ACHN (cell line): ENCODE measurements at regions not wholly inside any gene's neighbourhood (a gene's known extent, or its start where the extent isn't known, plus 50 kb on each side); places are given as distances from the start of the nearest gene placed in this dataset.
A peak's percentile ranks its signal among the peaks of the same experiment; 100 is the strongest.
"Not testable (repeated sequence)": the region's sequence is repeated elsewhere in the genome, so short reads cannot be mapped to it uniquely, and the experiment has no call there.

Experiments used
- DNase-seq: peaks from one replicate; pipeline ENCODE4 v3.0.0-alpha.2; 2015
- in situ Hi-C: cut with HindIII; loops from 2 replicates; pipeline ENCODE4 v1.10.0; 2017; ENCODE audit warnings: low sequenced_read_pairs, low pct_ligation_motif_present, low pct_unique_long_range_greater_than_20kb

GRCh38 chr7:145104400-145104799 is 268.5 kb upstream of the TPK1 start:
- in situ Hi-C loops = no loop called here
- DNase-seq = no peak

GRCh38 chr7:145102199-145102598 is 266.3 kb upstream of the TPK1 start:
- DNase-seq, in situ Hi-C loops: not testable (repeated sequence)

- in situ Hi-C loops = no loop called here
- no peak for DNase-seq
Observed at GRCh38 chr7:145092766-145093165, 256.9 kb upstream of the TPK1 start.

- no peak for DNase-seq
- in situ Hi-C loops = no loop called here
Observed at GRCh38 chr7:145088111-145088745, 252.4 kb upstream of the TPK1 start.

GRCh38 chr7:145082366-145083161 is 246.7 kb upstream of the TPK1 start:
- in situ Hi-C loops = no loop called here
- DNase-seq = no peak

- DNase-seq = no peak
- in situ Hi-C loops = no loop called here
Observed at GRCh38 chr7:145065473-145065872, 229.6 kb upstream of the TPK1 start.

- no peak for DNase-seq
- in situ Hi-C loops = no loop called here
Observed at GRCh38 chr7:145064114-145064513, 228.3 kb upstream of the TPK1 start.

GRCh38 chr7:145053781-145054180 is 217.9 kb upstream of the TPK1 start:
- no peak for DNase-seq
- in situ Hi-C loops = no loop called here

- no peak for DNase-seq
- in situ Hi-C loops = no loop called here
Observed at GRCh38 chr7:145050415-145050814, 214.6 kb upstream of the TPK1 start.

GRCh38 chr7:145036604-145037405 is 201.0 kb upstream of the TPK1 start:
- in situ Hi-C loops = no loop called here
- DNase-seq = peak; percentile 75

- in situ Hi-C loops = no loop called here
- no peak for DNase-seq
Observed at GRCh38 chr7:145031162-145031561, 195.3 kb upstream of the TPK1 start.

GRCh38 chr7:145030754-145031153 is 194.9 kb upstream of the TPK1 start:
- in situ Hi-C loops = no loop called here
- DNase-seq = no peak

- in situ Hi-C loops = no loop called here
- DNase-seq = no peak
Observed at GRCh38 chr7:145020454-145020853, 184.6 kb upstream of the TPK1 start.

GRCh38 chr7:145016068-145016467 is 180.2 kb upstream of the TPK1 start:
- DNase-seq = no peak

GRCh38 chr7:145009876-145010275 is 174.0 kb upstream of the TPK1 start:
- DNase-seq = no peak
- in situ Hi-C loops = no loop called here

More at GRCh38 chr7:145016068-145016467, 180.2 kb upstream of the TPK1 start:
- in situ Hi-C loops = no loop called here

- in situ Hi-C loops = no loop called here
- no peak for DNase-seq
Observed at GRCh38 chr7:145005601-145006000, 169.7 kb upstream of the TPK1 start.

GRCh38 chr7:144997512-144997911 is 161.7 kb upstream of the TPK1 start:
- DNase-seq = no peak
- in situ Hi-C loops = no loop called here

GRCh38 chr7:144995495-144995894 is 159.6 kb upstream of the TPK1 start:
- no peak for DNase-seq
- in situ Hi-C loops = no loop called here

- in situ Hi-C loops = no loop called here
Observed at GRCh38 chr7:144991041-144991440, 155.2 kb upstream of the TPK1 start.

More at GRCh38 chr7:144991041-144991440, 155.2 kb upstream of the TPK1 start:
- DNase-seq = no peak
